HG02588 (cell line): ENCODE measurements at regions not wholly inside any gene's neighbourhood (a gene's known extent, or its start where the extent isn't known, plus 50 kb on each side); places are given as distances from the start of the nearest gene placed in this dataset.

Experiments used
- ATAC-seq: cut with Tn5 transposase; IDR thresholded peaks from one replicate; pipeline ENCODE4 v1.9.1; 2021; ENCODE audit warnings: mild to moderate bottlenecking, moderate library complexity; ENCODE audit not compliant: unreplicated experiment

- no peak for ATAC-seq
These were observed 291.1 kb upstream of the ZNF608 start for GRCh38 chr5:125037530-125037929.

GRCh38 chr5:125038477-125038876 is 292.0 kb upstream of the ZNF608 start:
- ATAC-seq: no peak

- ATAC-seq: no peak
These were observed 295.4 kb upstream of the ZNF608 start for GRCh38 chr5:125041798-125042197.

GRCh38 chr5:125042261-125042890 is 295.9 kb upstream of the ZNF608 start:
- ATAC-seq: no peak

GRCh38 chr5:125043781-125044391 is 297.4 kb upstream of the ZNF608 start:
- ATAC-seq: no peak

DNA sequence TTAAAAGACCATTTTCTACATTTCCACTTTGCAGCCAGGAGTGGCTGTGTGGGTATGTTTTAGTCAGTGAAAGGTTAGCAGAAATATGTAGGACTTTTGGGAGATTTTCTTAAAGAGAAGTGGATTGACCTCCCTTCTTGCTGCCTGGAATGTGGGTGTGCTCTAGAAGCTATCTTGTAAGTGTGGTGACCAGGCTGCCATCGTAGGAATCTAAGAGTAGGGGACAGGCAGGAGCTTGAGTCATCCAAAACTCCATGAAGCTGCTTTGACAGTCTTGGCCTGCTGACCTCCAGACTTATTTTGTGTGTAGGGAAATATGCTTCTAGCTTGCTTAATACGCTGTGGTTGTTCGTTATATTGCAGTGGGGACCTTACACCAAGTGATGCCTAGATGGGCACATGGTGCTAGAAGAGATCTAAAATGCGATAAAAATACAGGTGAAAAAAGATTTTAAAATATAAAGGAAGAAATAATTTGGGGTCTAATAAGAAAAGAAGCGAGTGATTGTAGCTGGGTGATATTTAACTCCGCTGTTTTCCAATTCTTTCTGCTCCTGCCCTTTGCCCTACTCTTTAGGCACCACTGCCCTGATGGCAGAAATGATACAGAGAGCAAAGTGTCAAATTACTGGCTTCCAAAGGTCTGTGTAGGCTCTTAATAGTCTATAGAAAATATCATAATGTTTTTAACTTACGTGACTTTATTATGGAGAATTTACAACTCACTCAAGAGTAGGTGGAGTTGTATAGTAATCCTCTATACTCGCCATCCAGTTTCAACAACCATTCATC is 298.2 kb upstream of the ZNF608 start:
- ATAC-seq: no peak

DNA sequence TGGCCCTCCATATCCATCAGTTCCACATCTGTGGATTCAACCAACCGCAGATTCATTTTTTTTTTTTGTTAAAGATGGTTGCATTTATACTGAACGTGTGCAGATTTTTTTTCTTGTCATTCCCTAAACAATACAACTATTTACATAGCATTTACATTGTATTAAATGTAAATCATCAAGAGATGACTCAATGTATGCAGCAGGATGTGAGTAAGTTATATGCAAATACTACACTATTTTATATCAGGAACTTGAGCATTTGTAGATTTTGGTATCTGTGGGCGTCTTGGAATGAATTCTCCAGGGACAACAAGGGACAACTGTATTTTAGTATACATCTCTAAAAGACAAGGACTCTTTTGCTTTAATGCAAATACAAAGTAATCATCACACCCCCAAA is 299.2 kb upstream of the ZNF608 start:
- ATAC-seq: no peak

DNA sequence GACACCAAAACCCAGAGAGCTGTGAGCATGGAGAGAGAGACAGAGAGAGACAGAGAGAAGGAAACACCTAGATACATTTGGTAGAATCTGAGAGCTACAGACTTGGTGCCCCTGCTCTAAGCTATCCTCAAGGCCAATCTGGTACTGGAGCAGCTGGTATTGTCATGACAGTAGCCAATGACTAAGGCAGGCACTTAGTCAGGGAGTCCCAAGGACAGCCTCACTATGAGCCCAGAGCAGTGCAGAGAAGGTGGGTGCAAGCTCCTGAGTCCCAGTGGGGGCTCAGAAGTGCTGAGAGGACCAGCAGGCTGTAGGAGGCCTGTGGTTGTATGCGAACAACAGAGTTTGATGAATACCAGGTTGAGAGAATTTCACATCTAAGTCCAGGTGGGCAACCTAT is 300.4 kb upstream of the ZNF608 start:
- ATAC-seq: no peak

- ATAC-seq: no peak
These were observed 301.4 kb upstream of the ZNF608 start for GRCh38 chr5:125047871-125048270.

DNA sequence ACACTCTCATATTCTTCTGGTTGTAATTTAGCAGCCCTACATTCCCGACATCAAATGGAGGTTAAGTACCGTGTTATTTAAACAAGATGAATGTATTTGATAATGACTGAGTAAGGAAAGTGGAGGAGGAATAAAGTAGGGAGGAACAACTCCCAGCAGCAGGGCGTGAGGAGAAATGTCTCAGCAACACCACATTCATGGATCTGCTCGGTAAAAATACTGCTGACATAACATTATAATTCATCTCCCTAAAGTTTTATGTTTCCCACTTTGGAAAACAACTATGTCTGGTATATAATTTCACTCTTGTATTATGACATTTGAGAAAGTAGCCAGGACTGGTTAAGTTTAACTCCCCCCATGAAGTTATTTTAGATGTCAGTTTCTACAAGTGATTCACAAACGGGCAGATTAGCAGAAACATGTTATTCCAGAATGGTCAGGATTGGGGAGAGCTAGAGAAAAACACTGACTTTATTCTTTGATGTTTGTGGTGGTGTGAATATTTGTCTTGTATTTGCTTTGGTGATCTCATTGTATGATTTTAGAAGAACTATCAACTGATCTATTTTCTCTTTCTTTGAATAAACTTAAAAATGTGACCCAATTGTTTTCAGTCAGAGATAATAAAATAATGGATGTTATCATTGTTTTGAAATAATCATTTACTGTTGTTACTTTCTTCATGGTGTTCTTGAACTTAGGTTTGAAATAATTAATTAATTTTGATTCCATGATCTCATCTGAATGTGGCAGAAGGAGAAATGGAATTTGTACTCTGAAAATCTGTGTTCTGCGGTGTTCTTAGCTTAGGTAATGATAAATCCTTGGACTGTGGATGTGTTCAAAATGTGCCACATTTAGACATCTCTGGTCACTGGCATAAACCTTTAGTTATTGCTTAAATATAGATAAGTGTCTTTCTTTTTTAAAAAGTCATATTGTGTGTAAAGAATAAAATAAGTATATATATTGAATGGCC is 303.6 kb upstream of the ZNF608 start:
- no peak for ATAC-seq

- ATAC-seq: no peak
These were observed 304.5 kb upstream of the ZNF608 start for GRCh38 chr5:125050926-125051325.

DNA sequence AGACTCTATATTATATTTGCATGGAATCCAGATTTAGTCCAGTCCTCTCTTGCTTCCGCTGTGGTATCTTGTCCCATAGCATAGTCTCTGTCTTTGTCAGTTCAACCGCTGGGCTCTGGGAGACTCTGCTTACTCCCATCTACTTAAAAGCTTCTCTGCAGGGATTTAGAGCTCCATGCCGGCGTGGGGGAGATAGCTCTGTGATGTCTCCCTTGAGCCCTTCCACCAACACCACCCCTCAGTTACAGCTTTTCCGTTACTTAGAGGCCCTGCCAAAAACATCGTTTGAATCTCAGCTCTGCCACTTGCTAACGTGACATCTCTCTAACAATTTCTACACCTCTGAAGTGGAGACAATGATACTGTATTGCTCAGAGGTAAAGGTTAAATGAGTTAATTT is 306.1 kb upstream of the ZNF608 start:
- ATAC-seq: no peak

- ATAC-seq: no peak
These were observed 306.7 kb upstream of the ZNF608 start for GRCh38 chr5:125053179-125053578.

DNA sequence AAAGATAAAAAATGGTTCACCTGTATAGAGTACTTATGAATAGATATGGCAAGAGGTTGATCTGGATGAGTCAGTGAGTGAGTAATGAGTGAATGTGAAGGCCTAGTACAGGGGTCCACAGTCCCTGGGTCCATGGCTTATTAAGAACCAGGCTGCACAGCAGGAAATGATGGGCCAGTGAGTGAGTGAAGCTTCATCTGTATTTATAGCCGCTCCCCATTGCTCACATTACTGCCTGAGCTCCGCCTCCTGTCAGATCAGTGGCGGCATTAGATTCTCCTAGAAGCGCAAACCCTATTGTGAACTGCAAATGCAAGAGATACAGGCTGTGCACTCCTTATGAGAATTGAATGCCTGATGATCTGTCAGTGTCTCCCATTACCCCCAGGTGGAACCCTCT is 307.7 kb upstream of the ZNF608 start:
- no peak for ATAC-seq

- ATAC-seq: no peak
These were observed 310.4 kb upstream of the ZNF608 start for GRCh38 chr5:125056671-125057485.

GRCh38 chr5:125057912-125058826 is 311.7 kb upstream of the ZNF608 start:
- ATAC-seq: no peak

GRCh38 chr5:125059255-125060002 is 313.0 kb upstream of the ZNF608 start:
- ATAC-seq: no peak

- ATAC-seq: no peak
These were observed 315.3 kb upstream of the ZNF608 start for GRCh38 chr5:125061726-125062125.
